ENCODE measurements at regions not wholly inside any gene's neighbourhood (a gene's known extent, or its start where the extent isn't known, plus 50 kb on each side); places are given as distances from the start of the nearest gene placed in this dataset.

GRCh38 chr2:71736986-71737385 lies 283.6 kb downstream of the DYSF start:
- ChIA-PET POLR2A (interaction anchor here (0.7 kb wide), 1 partner anchor 218 kb away, joined by 4 read pairs; no protein-coding TSS in a partner anchor), CTCF (ENCODE audit: low intra/inter-chr PET ratio) (no interaction called here)

More at GRCh38 chr2:71736986-71737385, 283.6 kb downstream of the DYSF start:
- TF ChIP-seq RBM14 (IDR thresholded peaks at IDR 0.05; ENCODE audit: borderline replicate concordance, insufficient read depth, low read depth, low read length) (no peak), SAFB (IDR thresholded peaks at IDR 0.05; ENCODE audit: borderline replicate concordance, low read depth, low read length) (no peak), ZC3H8 (IDR thresholded peaks at IDR 0.05) (no peak), PREB (CRISPR knock-in tag; IDR thresholded peaks at IDR 0.05) (no peak), ZZZ3 (IDR thresholded peaks at IDR 0.05) (no peak), COPS2 (conservative IDR thresholded peaks at IDR 0.05) (no peak), DDX20 (tag; IDR thresholded peaks at IDR 0.05; ENCODE audit: low read depth) (no peak), ELF4 (CRISPR knock-in tag; IDR thresholded peaks at IDR 0.05) (no peak), ESRRA (IDR thresholded peaks at IDR 0.05; ENCODE audit: borderline replicate concordance, low read depth) (no peak), YY1 (IDR thresholded peaks at IDR 0.05; ENCODE audit: borderline replicate concordance in 1 of 3, control insufficient read depth in 1 of 3, extremely low read depth in 1 of 3, insufficient read depth in 3 of 3, insufficient read length in 1 of 3, insufficient replicate concordance in 2 of 3, low read depth in 1 of 3, low read length in 2 of 3) (no peak)
- Histone ChIP-seq H3K79me2 (ENCODE audit: control insufficient read depth, insufficient read depth, low read length) (no peaks in the 10 kb centered on the region), H3K9me1 (ENCODE audit: control insufficient read depth, insufficient read depth, low read length) (no peaks in the 10 kb centered on the region), H3K9me3 (replicated peaks; ENCODE audit: control insufficient read depth, insufficient read depth, low read depth, low read length) (peaks cover 2% of the 10 kb centered on the region; the same call in 1 of the 2 replicates), H3K4me1 (replicated peaks in 1 of 2; ENCODE audit: control insufficient read depth in 2 of 2, insufficient read depth in 2 of 2, low read length in 2 of 2) (peaks cover 0 to 2% of the 10 kb centered on the region in 2 experiments; a peak in 2 of 5 replicates), H3K27me3 (ENCODE audit: control insufficient read depth in 2 of 2, insufficient read depth in 2 of 2, low read length in 2 of 2) (peaks cover 0 to 12% of the 10 kb centered on the region in 2 experiments; a peak in 2 of 5 replicates), H3K4me2 (ENCODE audit: insufficient read depth, low read length) (no peak overlapping the region; the same call in 1 of the 2 replicates), H3K4me3 (no peak overlapping the region), H3K27ac (ENCODE audit: extremely low read depth, low read depth, low read length) (no peak overlapping the region), H4K20me1 (replicated peaks; ENCODE audit: control insufficient read depth, insufficient read depth, low read length) (no peaks in the 10 kb centered on the region), H3K36me3 (ENCODE audit: control insufficient read depth, insufficient read depth, low read length) (no peaks in the 10 kb centered on the region), H2AFZ (ENCODE audit: low read depth, low read length) (peak overlapping the region; percentile 76; the same call in 1 of the 2 replicates), H3K9ac (ENCODE audit: insufficient read depth in 1 of 2, low read depth in 2 of 2, low read length in 2 of 2) (no peak overlapping the region)
- FAIRE-seq (no peak), DNase-seq (ENCODE audit: extremely low read depth in 1 of 4, low spot score in 3 of 4) (no peak), ATAC-seq (no peak)
- 24% methylated on average over 4 of the region's 4 CpGs for WGBS (ENCODE audit: insufficient coverage, low coverage, missing lambda C conversion rate)
- intact Hi-C loops (cut with micrococcal nuclease) (no loop called here), in situ Hi-C loops (cut with MboI) (no loop called here)
- no TSS peak for BruUV-seq (replicated peaks)

Data from K562 (cell line).